NCI-H345 (cell line): ENCODE measurements at regions not wholly inside any gene's neighbourhood (a gene's known extent, or its start where the extent isn't known, plus 50 kb on each side); places are given as distances from the start of the nearest gene placed in this dataset.

Experiments used
- DNase-seq: peaks from one replicate; lab custom pipeline; 2025; lab: John Stamatoyannopoulos, UW

- DNase-seq: no peak
Measured at GRCh38 chr4:41359836-41360213, 103.1 kb downstream of the UCHL1 start.

- peak; percentile 67 for DNase-seq
Measured at GRCh38 chr4:41360214-41360920, 103.6 kb downstream of the UCHL1 start.

- peak; percentile 24 for DNase-seq
Measured at GRCh38 chr4:41360921-41361793, 104.4 kb downstream of the UCHL1 start.

GRCh38 chr4:41361794-41362526 is 105.2 kb downstream of the UCHL1 start:
- DNase-seq: no peak

- DNase-seq: no peak
Measured at GRCh38 chr4:41362621-41363383, 106.1 kb downstream of the UCHL1 start.

- DNase-seq: no peak
Measured at GRCh38 chr4:41363384-41363981, 106.8 kb downstream of the UCHL1 start.

GRCh38 chr4:41364876-41365275 is 108.1 kb downstream of the UCHL1 start:
- no peak for DNase-seq

GRCh38 chr4:41365681-41366080 is 109.0 kb downstream of the UCHL1 start:
- no peak for DNase-seq

GRCh38 chr4:41366911-41367517 is 110.3 kb downstream of the UCHL1 start:
- DNase-seq: no peak

GRCh38 chr4:41369680-41370079 is 113.0 kb downstream of the UCHL1 start:
- DNase-seq: no peak

GRCh38 chr4:41373221-41373620 is 116.5 kb downstream of the UCHL1 start:
- no peak for DNase-seq

- no peak for DNase-seq
Measured at GRCh38 chr4:41374490-41374889, 117.8 kb downstream of the UCHL1 start.

GRCh38 chr4:41375561-41375960 is 118.8 kb downstream of the UCHL1 start:
- DNase-seq: no peak

- DNase-seq: no peak
Measured at GRCh38 chr4:41377196-41377595, 120.5 kb downstream of the UCHL1 start.

- DNase-seq: no peak
Measured at GRCh38 chr4:41379230-41379629, 122.5 kb downstream of the UCHL1 start.

GRCh38 chr4:41380511-41381157 is 123.9 kb downstream of the UCHL1 start:
- DNase-seq: no peak

- DNase-seq: no peak
Measured at GRCh38 chr4:41381384-41381783, 124.7 kb downstream of the UCHL1 start.

- no peak for DNase-seq
Measured at GRCh38 chr4:41384992-41385391, 128.3 kb downstream of the UCHL1 start.

- DNase-seq: no peak
Measured at GRCh38 chr4:41385481-41385880, 128.8 kb downstream of the UCHL1 start.

GRCh38 chr4:41388080-41388479 is 131.4 kb downstream of the UCHL1 start:
- DNase-seq: no peak

- no peak for DNase-seq
Measured at GRCh38 chr4:41389356-41389755, 132.6 kb downstream of the UCHL1 start.
